ENCODE measurements at regions not wholly inside any gene's neighbourhood (a gene's known extent, or its start where the extent isn't known, plus 50 kb on each side); places are given as distances from the start of the nearest gene placed in this dataset.

GRCh38 chr17:14744761-14745473, 444.0 kb downstream of the HS3ST3B1 start:
- Histone ChIP-seq H3K9me3 (ENCODE audit: insufficient read depth, low read depth, low read length) (no peaks in the 10 kb centered on the region), H3K27ac (ENCODE audit: low read depth, low read length) (no peak overlapping the region), H3K4me3 (ENCODE audit: low read depth, low read length) (no peak overlapping the region), H3K79me2 (ENCODE audit: control insufficient read depth, insufficient read depth, low read length, poor library complexity) (no peaks in the 10 kb centered on the region), H3K79me1 (ENCODE audit: low read length) (peaks cover 1% of the 10 kb centered on the region), H3K18ac (ENCODE audit: low read length) (no peak overlapping the region), H2BK120ac (ENCODE audit: insufficient read depth, low read length, poor library complexity) (no peak overlapping the region), H4K91ac (ENCODE audit: low read depth, low read length) (peak overlapping the region; percentile 35), H2AFZ (ENCODE audit: insufficient read depth, low read length, poor library complexity) (no peak overlapping the region), H3K4me1 (ENCODE audit: control insufficient read depth in 1 of 2, insufficient read depth in 2 of 2, low read length in 2 of 2) (peaks cover 2 to 11% of the 10 kb centered on the region in 2 experiments), H4K8ac (ENCODE audit: low read depth, low read length) (no peak overlapping the region), H2BK5ac (ENCODE audit: low read depth, low read length, poor library complexity) (no peak overlapping the region), H3K9ac (ENCODE audit: low read length) (no peak overlapping the region), H3K4ac (ENCODE audit: low read depth, low read length) (peak overlapping the region; percentile 14), H3K23ac (ENCODE audit: low read length) (no peak overlapping the region), H3K4me2 (ENCODE audit: low read length) (no peak overlapping the region), H4K12ac (ENCODE audit: low read depth, low read length) (no peak overlapping the region), H3K36me3 (ENCODE audit: control insufficient read depth in 1 of 2, insufficient read depth in 2 of 2, low read length in 2 of 2) (no peaks in the 10 kb centered on the region), H3K14ac (ENCODE audit: low read length) (no peak overlapping the region), H2AK5ac (ENCODE audit: low read length) (no peak overlapping the region), H2BK12ac (ENCODE audit: low read length) (no peak overlapping the region), H3K27me3 (ENCODE audit: insufficient read depth, low read length) (no peaks in the 10 kb centered on the region)
- peak; percentile 92 to 96 for DNase-seq
- no CpG with 5 or more reads among the region's 4 CpGs for WGBS (ENCODE audit: extremely low coverage, insufficient coverage, insufficient read length)

- H3K9ac ChIP-seq (ENCODE audit: low read length) = no peak overlapping the region
- WGBS (ENCODE audit: extremely low coverage, insufficient coverage, insufficient read length) = no CpG with 5 or more reads among the region's 8 CpGs
- no peak overlapping the region for H2AFZ ChIP-seq (ENCODE audit: insufficient read depth, low read length, poor library complexity)
- H3K27ac ChIP-seq (ENCODE audit: low read depth, low read length) = no peak overlapping the region
- no peak overlapping the region for H3K4ac ChIP-seq (ENCODE audit: low read depth, low read length)
- H3K4me1 ChIP-seq (ENCODE audit: control insufficient read depth in 1 of 2, insufficient read depth in 2 of 2, low read length in 2 of 2) = peaks cover 9 to 13% of the 10 kb centered on the region in 2 experiments
- H3K4me3 ChIP-seq (ENCODE audit: low read depth, low read length) = no peak overlapping the region
- peaks cover 2% of the 10 kb centered on the region for H3K9me3 ChIP-seq (ENCODE audit: insufficient read depth, low read depth, low read length)
- no peak overlapping the region for H3K4me2 ChIP-seq (ENCODE audit: low read length)
- no peak overlapping the region for H2BK5ac ChIP-seq (ENCODE audit: low read depth, low read length, poor library complexity)
- H3K79me2 ChIP-seq (ENCODE audit: control insufficient read depth, insufficient read depth, low read length, poor library complexity) = no peaks in the 10 kb centered on the region
- no peak overlapping the region for H4K12ac ChIP-seq (ENCODE audit: low read depth, low read length)
- H2AK5ac ChIP-seq (ENCODE audit: low read length) = no peak overlapping the region
- no peak overlapping the region for H3K18ac ChIP-seq (ENCODE audit: low read length)
- no peak overlapping the region for H3K14ac ChIP-seq (ENCODE audit: low read length)
- peaks cover 7% of the 10 kb centered on the region for H3K79me1 ChIP-seq (ENCODE audit: low read length)
- no peak for DNase-seq
- H3K36me3 ChIP-seq (ENCODE audit: control insufficient read depth in 1 of 2, insufficient read depth in 2 of 2, low read length in 2 of 2) = no peaks in the 10 kb centered on the region
- no peak overlapping the region for H4K8ac ChIP-seq (ENCODE audit: low read depth, low read length)
- H4K91ac ChIP-seq (ENCODE audit: low read depth, low read length) = peak overlapping the region; percentile 44
- H3K27me3 ChIP-seq (ENCODE audit: insufficient read depth, low read length) = no peaks in the 10 kb centered on the region
- no peak overlapping the region for H2BK120ac ChIP-seq (ENCODE audit: insufficient read depth, low read length, poor library complexity)
- peak overlapping the region; percentile 82 for H2BK12ac ChIP-seq (ENCODE audit: low read length)
- no peak overlapping the region for H3K23ac ChIP-seq (ENCODE audit: low read length)
These were observed 440.6 kb downstream of the HS3ST3B1 start for GRCh38 chr17:14741491-14741890.

- no CpG with 5 or more reads among the region's 8 CpGs for WGBS (ENCODE audit: extremely low coverage, insufficient coverage, insufficient read length)
- H3K79me1 ChIP-seq (ENCODE audit: low read length) = peaks cover 7% of the 10 kb centered on the region
- no peak overlapping the region for H4K91ac ChIP-seq (ENCODE audit: low read depth, low read length)
- DNase-seq = no peak
- H2BK5ac ChIP-seq (ENCODE audit: low read depth, low read length, poor library complexity) = no peak overlapping the region
- no peak overlapping the region for H3K27ac ChIP-seq (ENCODE audit: low read depth, low read length)
- H2BK120ac ChIP-seq (ENCODE audit: insufficient read depth, low read length, poor library complexity) = peak overlapping the region; percentile 75
- H4K12ac ChIP-seq (ENCODE audit: low read depth, low read length) = no peak overlapping the region
- peaks cover 3% of the 10 kb centered on the region for H3K9me3 ChIP-seq (ENCODE audit: insufficient read depth, low read depth, low read length)
- H3K79me2 ChIP-seq (ENCODE audit: control insufficient read depth, insufficient read depth, low read length, poor library complexity) = no peaks in the 10 kb centered on the region
- H3K36me3 ChIP-seq (ENCODE audit: control insufficient read depth in 1 of 2, insufficient read depth in 2 of 2, low read length in 2 of 2) = no peaks in the 10 kb centered on the region
- H4K8ac ChIP-seq (ENCODE audit: low read depth, low read length) = no peak overlapping the region
- peaks cover 10 to 15% of the 10 kb centered on the region in 2 experiments for H3K4me1 ChIP-seq (ENCODE audit: control insufficient read depth in 1 of 2, insufficient read depth in 2 of 2, low read length in 2 of 2)
- peak overlapping the region; percentile 47 for H2AK5ac ChIP-seq (ENCODE audit: low read length)
- no peak overlapping the region for H3K4me2 ChIP-seq (ENCODE audit: low read length)
- H3K23ac ChIP-seq (ENCODE audit: low read length) = no peak overlapping the region
- no peak overlapping the region for H3K4me3 ChIP-seq (ENCODE audit: low read depth, low read length)
- H3K18ac ChIP-seq (ENCODE audit: low read length) = no peak overlapping the region
- no peak overlapping the region for H3K14ac ChIP-seq (ENCODE audit: low read length)
- H2AFZ ChIP-seq (ENCODE audit: insufficient read depth, low read length, poor library complexity) = no peak overlapping the region
- no peaks in the 10 kb centered on the region for H3K27me3 ChIP-seq (ENCODE audit: insufficient read depth, low read length)
- H2BK12ac ChIP-seq (ENCODE audit: low read length) = no peak overlapping the region
- no peak overlapping the region for H3K4ac ChIP-seq (ENCODE audit: low read depth, low read length)
- H3K9ac ChIP-seq (ENCODE audit: low read length) = no peak overlapping the region
These were observed 439.0 kb downstream of the HS3ST3B1 start for GRCh38 chr17:14739656-14740431.

- WGBS (ENCODE audit: extremely low coverage, insufficient coverage, insufficient read length) = no CpG with 5 or more reads among the region's 7 CpGs
- peak in 1 of 2 donors; percentile 20 for DNase-seq
These were observed 437.7 kb downstream of the HS3ST3B1 start for GRCh38 chr17:14738652-14738988.

More at GRCh38 chr17:14738652-14738988, 437.7 kb downstream of the HS3ST3B1 start:
- peak overlapping the region; percentile 19 for H3K4ac ChIP-seq (ENCODE audit: low read depth, low read length)
- H3K4me1 ChIP-seq (ENCODE audit: control insufficient read depth in 1 of 2, insufficient read depth in 2 of 2, low read length in 2 of 2) = peaks cover 10 to 15% of the 10 kb centered on the region in 2 experiments
- H3K4me2 ChIP-seq (ENCODE audit: low read length) = no peak overlapping the region
- peaks cover 7% of the 10 kb centered on the region for H3K79me1 ChIP-seq (ENCODE audit: low read length)
- H3K23ac ChIP-seq (ENCODE audit: low read length) = no peak overlapping the region
- H3K18ac ChIP-seq (ENCODE audit: low read length) = no peak overlapping the region
- peaks cover 3% of the 10 kb centered on the region for H3K9me3 ChIP-seq (ENCODE audit: insufficient read depth, low read depth, low read length)
- H2AK5ac ChIP-seq (ENCODE audit: low read length) = no peak overlapping the region
- peak overlapping the region; percentile 53 for H4K91ac ChIP-seq (ENCODE audit: low read depth, low read length)
- peak overlapping the region; percentile 4 for H3K14ac ChIP-seq (ENCODE audit: low read length)
- H3K9ac ChIP-seq (ENCODE audit: low read length) = no peak overlapping the region
- no peak overlapping the region for H4K8ac ChIP-seq (ENCODE audit: low read depth, low read length)
- no peak overlapping the region for H3K4me3 ChIP-seq (ENCODE audit: low read depth, low read length)
- H3K27ac ChIP-seq (ENCODE audit: low read depth, low read length) = peak overlapping the region; percentile 36
- H2BK5ac ChIP-seq (ENCODE audit: low read depth, low read length, poor library complexity) = no peak overlapping the region
- H2BK12ac ChIP-seq (ENCODE audit: low read length) = peak overlapping the region; percentile 12
- no peak overlapping the region for H2BK120ac ChIP-seq (ENCODE audit: insufficient read depth, low read length, poor library complexity)
- no peaks in the 10 kb centered on the region for H3K79me2 ChIP-seq (ENCODE audit: control insufficient read depth, insufficient read depth, low read length, poor library complexity)
- no peaks in the 10 kb centered on the region for H3K27me3 ChIP-seq (ENCODE audit: insufficient read depth, low read length)
- no peaks in the 10 kb centered on the region for H3K36me3 ChIP-seq (ENCODE audit: control insufficient read depth in 1 of 2, insufficient read depth in 2 of 2, low read length in 2 of 2)
- no peak overlapping the region for H2AFZ ChIP-seq (ENCODE audit: insufficient read depth, low read length, poor library complexity)
- no peak overlapping the region for H4K12ac ChIP-seq (ENCODE audit: low read depth, low read length)
